ENCODE measurements at regions not wholly inside any gene's neighbourhood (a gene's known extent, or its start where the extent isn't known, plus 50 kb on each side); places are given as distances from the start of the nearest gene placed in this dataset.

GRCh38 chr6:111992851-111993250 is 61.1 kb upstream of the CCN6 start:
- no peak for TF ChIP-seq POLR2AphosphoS5 (IDR thresholded peaks at IDR 0.05)
- no peak for TF ChIP-seq CTCF (IDR thresholded peaks at IDR 0.05)
- TF ChIP-seq POLR2A (IDR thresholded peaks at IDR 0.05) = no peak

All from stomach (tissue), 4 donors.